ENCODE measurements at regions not wholly inside any gene's neighbourhood (a gene's known extent, or its start where the extent isn't known, plus 50 kb on each side); places are given as distances from the start of the nearest gene placed in this dataset.

DNA sequence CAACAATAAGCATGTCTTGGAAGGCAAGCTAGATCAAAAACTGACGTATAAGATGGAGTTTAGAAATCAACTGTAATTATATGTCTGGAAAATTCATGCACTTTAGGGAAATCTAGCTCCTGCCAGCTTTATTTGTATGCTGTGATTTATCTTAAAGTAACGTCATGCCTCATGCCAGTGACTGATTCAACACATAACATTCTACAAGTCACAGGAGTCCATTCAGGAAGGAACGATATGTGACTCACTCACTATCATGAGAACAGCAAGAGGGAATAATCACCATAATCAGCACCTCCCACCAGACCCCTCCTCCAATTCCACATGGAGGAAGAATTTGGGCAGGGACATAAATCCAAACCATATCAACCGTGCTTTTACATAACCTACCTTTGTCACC lies 682.4 kb upstream of the ADAMTS5 start:
- POLR2A ChIA-PET = no interaction called here
- DNase-seq (ENCODE audit: extremely low spot score) = no peak
- TF ChIP-seq CTBP1 (IDR thresholded peaks at IDR 0.05; ENCODE audit: borderline replicate concordance) (no peak), NFRKB (IDR thresholded peaks at IDR 0.05) (no peak), L3MBTL2 (conservative IDR thresholded peaks at IDR 0.05) (no peak), ZNF384 (IDR thresholded peaks at IDR 0.05) (no peak), FOXM1 (IDR thresholded peaks at IDR 0.05; ENCODE audit: borderline replicate concordance) (no peak), HDGF (IDR thresholded peaks at IDR 0.05; ENCODE audit: borderline replicate concordance) (no peak), FOXA1 (IDR thresholded peaks at IDR 0.05) (no peak), SUZ12 (IDR thresholded peaks at IDR 0.05) (no peak), LEF1 (IDR thresholded peaks at IDR 0.05; ENCODE audit: borderline replicate concordance) (no peak), FOXK2 (IDR thresholded peaks at IDR 0.05) (no peak), TARDBP (IDR thresholded peaks at IDR 0.05) (no peak), BHLHE40 (IDR thresholded peaks at IDR 0.05; ENCODE audit: borderline replicate concordance) (no peak), ELF4 (IDR thresholded peaks at IDR 0.05) (no peak), SP1 (IDR thresholded peaks at IDR 0.05) (no peak)
- TF ChIP-seq, protein P1, sequence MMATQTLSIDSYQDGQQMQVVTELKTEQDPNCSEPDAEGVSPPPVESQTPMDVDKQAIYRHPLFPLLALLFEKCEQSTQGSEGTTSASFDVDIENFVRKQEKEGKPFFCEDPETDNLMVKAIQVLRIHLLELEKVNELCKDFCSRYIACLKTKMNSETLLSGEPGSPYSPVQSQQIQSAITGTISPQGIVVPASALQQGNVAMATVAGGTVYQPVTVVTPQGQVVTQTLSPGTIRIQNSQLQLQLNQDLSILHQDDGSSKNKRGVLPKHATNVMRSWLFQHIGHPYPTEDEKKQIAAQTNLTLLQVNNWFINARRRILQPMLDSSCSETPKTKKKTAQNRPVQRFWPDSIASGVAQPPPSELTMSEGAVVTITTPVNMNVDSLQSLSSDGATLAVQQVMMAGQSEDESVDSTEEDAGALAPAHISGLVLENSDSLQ (IDR thresholded peaks at IDR 0.05) = no peak
- CTCF ChIA-PET = no interaction called here

- DNase-seq (ENCODE audit: extremely low spot score) = no peak
- ChIA-PET CTCF (no interaction called here), POLR2A (no interaction called here)
- TF ChIP-seq TARDBP (IDR thresholded peaks at IDR 0.05) = no peak
- TF ChIP-seq, protein P1 (IDR thresholded peaks at IDR 0.05) = no peak
- no peak for TF ChIP-seq ELF4 (IDR thresholded peaks at IDR 0.05)
- TF ChIP-seq FOXA1 (IDR thresholded peaks at IDR 0.05) = no peak
Measured at GRCh38 chr21:27648560-27648959, 681.7 kb upstream of the ADAMTS5 start.

GRCh38 chr21:27647921-27648320 lies 681.0 kb upstream of the ADAMTS5 start:
- TF ChIP-seq ZNF384 (IDR thresholded peaks at IDR 0.05) (no peak), FOXA1 (IDR thresholded peaks at IDR 0.05) (no peak), FOXM1 (IDR thresholded peaks at IDR 0.05; ENCODE audit: borderline replicate concordance) (no peak), ELF4 (IDR thresholded peaks at IDR 0.05) (no peak), BHLHE40 (IDR thresholded peaks at IDR 0.05; ENCODE audit: borderline replicate concordance) (no peak), CTBP1 (IDR thresholded peaks at IDR 0.05; ENCODE audit: borderline replicate concordance) (no peak), SUZ12 (IDR thresholded peaks at IDR 0.05) (no peak), ARNT (IDR thresholded peaks at IDR 0.05) (no peak), TARDBP (IDR thresholded peaks at IDR 0.05) (no peak), NFRKB (IDR thresholded peaks at IDR 0.05) (no peak), L3MBTL2 (conservative IDR thresholded peaks at IDR 0.05) (no peak), FOXK2 (IDR thresholded peaks at IDR 0.05) (no peak), HDGF (IDR thresholded peaks at IDR 0.05; ENCODE audit: borderline replicate concordance) (no peak), SP1 (IDR thresholded peaks at IDR 0.05) (no peak), LEF1 (IDR thresholded peaks at IDR 0.05; ENCODE audit: borderline replicate concordance) (no peak)
- TF ChIP-seq, protein P1 (IDR thresholded peaks at IDR 0.05) = no peak
- ChIA-PET POLR2A (no interaction called here), CTCF (no interaction called here)
- DNase-seq (ENCODE audit: extremely low spot score) = no peak

- TF ChIP-seq L3MBTL2 (conservative IDR thresholded peaks at IDR 0.05) (no peak), FOXK2 (IDR thresholded peaks at IDR 0.05) (no peak)
- TF ChIP-seq, protein P1 (IDR thresholded peaks at IDR 0.05) = no peak
- ChIA-PET POLR2A (no interaction called here), CTCF (no interaction called here)
- no peak for DNase-seq (ENCODE audit: extremely low spot score)
Measured at GRCh38 chr21:27647401-27647800, 680.5 kb upstream of the ADAMTS5 start.

- TF ChIP-seq ARNT (IDR thresholded peaks at IDR 0.05) (no peak), LEF1 (IDR thresholded peaks at IDR 0.05; ENCODE audit: borderline replicate concordance) (no peak), BHLHE40 (IDR thresholded peaks at IDR 0.05; ENCODE audit: borderline replicate concordance) (no peak), SUZ12 (IDR thresholded peaks at IDR 0.05) (no peak), L3MBTL2 (conservative IDR thresholded peaks at IDR 0.05) (no peak), ELF4 (IDR thresholded peaks at IDR 0.05) (no peak)
- POLR2A ChIA-PET = no interaction called here
- CTCF ChIA-PET = no interaction called here
- DNase-seq (ENCODE audit: extremely low spot score) = no peak
Measured at GRCh38 chr21:27646691-27647090, 679.8 kb upstream of the ADAMTS5 start.

GRCh38 chr21:27646056-27646455 lies 679.2 kb upstream of the ADAMTS5 start:
- ChIA-PET CTCF (no interaction called here), POLR2A (no interaction called here)
- no peak for DNase-seq (ENCODE audit: extremely low spot score)
- TF ChIP-seq SP1 (IDR thresholded peaks at IDR 0.05) = no peak
- TF ChIP-seq, protein P1 (IDR thresholded peaks at IDR 0.05) = no peak
- no peak for TF ChIP-seq SUZ12 (IDR thresholded peaks at IDR 0.05)
- no peak for TF ChIP-seq HDGF (IDR thresholded peaks at IDR 0.05; ENCODE audit: borderline replicate concordance)
- TF ChIP-seq FOXM1 (IDR thresholded peaks at IDR 0.05; ENCODE audit: borderline replicate concordance) = no peak
- TF ChIP-seq CTBP1 (IDR thresholded peaks at IDR 0.05; ENCODE audit: borderline replicate concordance) = no peak
- TF ChIP-seq TARDBP (IDR thresholded peaks at IDR 0.05) = no peak
- TF ChIP-seq L3MBTL2 (conservative IDR thresholded peaks at IDR 0.05) = no peak
- no peak for TF ChIP-seq BHLHE40 (IDR thresholded peaks at IDR 0.05; ENCODE audit: borderline replicate concordance)
- no peak for TF ChIP-seq LEF1 (IDR thresholded peaks at IDR 0.05; ENCODE audit: borderline replicate concordance)
- TF ChIP-seq FOXK2 (IDR thresholded peaks at IDR 0.05) = no peak

Data from HEK293T (cell line).